GM12872 (cell line): ENCODE measurements at regions not wholly inside any gene's neighbourhood (a gene's known extent, or its start where the extent isn't known, plus 50 kb on each side); places are given as distances from the start of the nearest gene placed in this dataset.

ENCODE experiments used
- TF ChIP-seq, protein P1 (sequence below): IDR thresholded peaks from 3 replicates; pipeline ENCODE4 v1.5.1; 2011; ENCODE audit warnings: low read depth, mild to moderate bottlenecking, low read length, moderate library complexity; ENCODE audit not compliant: insufficient read depth

GRCh38 chr14:26088275-26088674 lies 509.6 kb downstream of the NOVA1 start:
- TF ChIP-seq, protein P1, sequence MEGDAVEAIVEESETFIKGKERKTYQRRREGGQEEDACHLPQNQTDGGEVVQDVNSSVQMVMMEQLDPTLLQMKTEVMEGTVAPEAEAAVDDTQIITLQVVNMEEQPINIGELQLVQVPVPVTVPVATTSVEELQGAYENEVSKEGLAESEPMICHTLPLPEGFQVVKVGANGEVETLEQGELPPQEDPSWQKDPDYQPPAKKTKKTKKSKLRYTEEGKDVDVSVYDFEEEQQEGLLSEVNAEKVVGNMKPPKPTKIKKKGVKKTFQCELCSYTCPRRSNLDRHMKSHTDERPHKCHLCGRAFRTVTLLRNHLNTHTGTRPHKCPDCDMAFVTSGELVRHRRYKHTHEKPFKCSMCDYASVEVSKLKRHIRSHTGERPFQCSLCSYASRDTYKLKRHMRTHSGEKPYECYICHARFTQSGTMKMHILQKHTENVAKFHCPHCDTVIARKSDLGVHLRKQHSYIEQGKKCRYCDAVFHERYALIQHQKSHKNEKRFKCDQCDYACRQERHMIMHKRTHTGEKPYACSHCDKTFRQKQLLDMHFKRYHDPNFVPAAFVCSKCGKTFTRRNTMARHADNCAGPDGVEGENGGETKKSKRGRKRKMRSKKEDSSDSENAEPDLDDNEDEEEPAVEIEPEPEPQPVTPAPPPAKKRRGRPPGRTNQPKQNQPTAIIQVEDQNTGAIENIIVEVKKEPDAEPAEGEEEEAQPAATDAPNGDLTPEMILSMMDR, result no peak

- TF ChIP-seq, protein P1, result no peak
Measured at GRCh38 chr14:26081043-26081442, 516.8 kb downstream of the NOVA1 start.

DNA sequence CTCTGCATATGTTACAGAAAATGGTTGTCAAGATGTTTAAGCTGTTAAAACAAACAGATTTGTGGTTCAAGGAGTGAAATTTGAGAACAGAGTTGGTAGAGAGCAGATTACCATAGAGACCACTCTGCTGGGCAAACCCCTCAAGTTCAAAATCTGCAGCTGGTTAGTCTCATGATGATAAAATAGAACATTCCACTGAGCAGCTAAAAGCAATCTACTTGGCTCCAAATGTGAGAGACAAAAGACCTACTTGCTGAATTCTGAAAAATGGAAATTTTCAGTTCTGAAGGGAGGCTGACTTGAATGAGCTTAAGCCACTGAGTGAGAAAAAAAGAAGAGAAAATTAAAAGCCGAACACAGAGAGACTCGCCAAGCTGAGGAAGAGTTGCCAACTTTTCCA lies 519.3 kb downstream of the NOVA1 start:
- TF ChIP-seq, protein P1, result no peak

- TF ChIP-seq, protein P1, result no peak
Measured at GRCh38 chr14:26074892-26075291, 522.9 kb downstream of the NOVA1 start.

DNA sequence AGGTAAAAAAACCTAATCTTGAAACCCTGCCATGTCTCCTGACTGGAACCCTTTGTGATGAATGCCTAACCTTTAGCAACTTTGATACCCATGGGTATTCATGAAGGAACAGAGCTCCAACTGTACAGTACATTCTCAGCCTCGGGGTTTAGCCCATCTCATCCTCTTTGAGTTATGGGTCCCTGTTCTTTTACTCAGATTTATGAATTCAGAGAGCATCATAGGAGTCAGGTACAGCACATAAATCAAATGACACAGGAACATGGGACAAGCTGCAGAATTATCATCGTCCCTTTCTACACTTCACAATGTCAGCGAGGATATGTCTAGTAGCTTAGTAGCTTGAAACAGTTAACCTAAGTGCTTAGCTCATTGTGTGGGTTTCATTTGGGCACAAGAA lies 527.4 kb downstream of the NOVA1 start:
- TF ChIP-seq, protein P1, result no peak

DNA sequence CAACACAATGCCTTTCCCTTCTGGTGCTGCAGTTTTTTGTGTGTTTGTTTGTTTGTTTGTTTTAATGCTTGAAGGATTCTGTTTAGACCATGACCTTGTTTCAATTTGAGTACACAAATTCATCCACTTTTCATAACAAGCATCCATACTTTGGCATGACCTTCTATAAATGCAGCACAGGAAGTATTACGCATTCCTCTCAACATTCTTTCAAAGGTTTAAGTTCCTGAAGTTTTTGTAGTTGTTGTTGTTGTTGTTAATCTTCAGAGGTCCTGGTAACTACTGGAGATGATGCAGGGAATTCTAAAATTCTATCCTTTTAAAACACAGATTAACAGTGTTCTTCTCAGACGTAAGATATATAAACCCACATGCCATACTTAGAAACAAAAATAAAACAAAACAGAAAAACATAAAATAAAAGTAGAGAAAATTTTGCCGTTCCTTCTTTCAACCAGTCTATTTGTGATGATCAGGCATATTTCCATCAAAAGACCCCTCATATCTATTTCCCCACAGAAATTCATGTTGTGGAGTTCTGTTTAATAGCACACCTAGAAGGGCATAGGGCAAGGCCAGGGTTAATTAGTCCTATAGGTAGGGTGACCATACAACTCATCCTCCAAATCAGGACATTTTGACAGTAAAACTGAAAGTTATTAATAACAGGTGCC lies 529.9 kb downstream of the NOVA1 start:
- TF ChIP-seq, protein P1, result no peak

DNA sequence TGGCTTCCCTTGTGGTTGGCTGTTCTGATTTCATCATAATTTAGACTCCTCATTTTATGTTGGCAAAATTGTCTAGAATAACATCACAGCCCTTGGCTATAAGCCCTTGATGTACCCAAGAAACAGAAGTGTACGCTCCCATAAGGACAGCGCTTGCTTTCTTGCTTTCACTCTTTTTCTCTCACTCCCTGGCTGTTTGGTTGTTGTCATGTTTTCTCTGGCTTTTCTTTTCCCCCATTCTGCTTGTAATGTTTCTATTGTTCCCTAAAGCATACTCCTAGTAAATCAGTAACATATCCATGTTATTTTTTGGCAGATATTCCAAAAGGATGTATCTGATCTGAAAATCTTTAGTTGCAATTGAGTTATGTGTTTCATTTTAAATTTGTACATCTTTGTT lies 530.5 kb downstream of the NOVA1 start:
- TF ChIP-seq, protein P1, result no peak
